Endothelial cell (in vitro differentiated cells): ENCODE measurements at regions not wholly inside any gene's neighbourhood (a gene's known extent, or its start where the extent isn't known, plus 50 kb on each side); places are given as distances from the start of the nearest gene placed in this dataset.
"Not testable (repeated sequence)": the region's sequence is repeated elsewhere in the genome, so short reads cannot be mapped to it uniquely, and the experiment has no call there.

Experiments
- DNase-seq: peaks from one replicate; pipeline ENCODE4 v3.0.0; 2021; ENCODE audit warnings: low spot score
- H3K27ac Mint-ChIP-seq: one replicate; pipeline ENCODE4 v1.8.0; 2021; ENCODE audit warnings: mixed read lengths, inconsistent platforms; ENCODE audit not compliant: unreplicated experiment
- H3K27me3 Mint-ChIP-seq: one replicate; pipeline ENCODE4 v1.8.0; 2021; ENCODE audit warnings: mild to moderate bottlenecking, moderate library complexity, mixed read lengths, inconsistent platforms; ENCODE audit not compliant: unreplicated experiment
- H3K36me3 Mint-ChIP-seq: one replicate; pipeline ENCODE4 v1.8.0; 2021; ENCODE audit warnings: mild to moderate bottlenecking, low read depth, mixed read lengths, inconsistent platforms; ENCODE audit not compliant: unreplicated experiment
- H3K4me1 Mint-ChIP-seq: one replicate; pipeline ENCODE4 v1.8.0; 2021; ENCODE audit warnings: mild to moderate bottlenecking, mixed read lengths, inconsistent platforms; ENCODE audit not compliant: unreplicated experiment
- H3K4me3 Mint-ChIP-seq: one replicate; pipeline ENCODE4 v1.8.0; 2021; ENCODE audit warnings: mild to moderate bottlenecking, mixed read lengths, inconsistent platforms; ENCODE audit not compliant: unreplicated experiment
- H3K9me3 Mint-ChIP-seq: one replicate; pipeline ENCODE4 v1.8.0; 2021; ENCODE audit warnings: mixed read lengths, inconsistent platforms; ENCODE audit not compliant: unreplicated experiment
- CTCF ChIP-seq: fragments of 200-600 bp; sonication (generic); IDR thresholded peaks from one replicate; pipeline ENCODE4 v1.5.0; 2021; ENCODE audit warnings: antibody characterized with exemption; ENCODE audit not compliant: unreplicated experiment

DNA sequence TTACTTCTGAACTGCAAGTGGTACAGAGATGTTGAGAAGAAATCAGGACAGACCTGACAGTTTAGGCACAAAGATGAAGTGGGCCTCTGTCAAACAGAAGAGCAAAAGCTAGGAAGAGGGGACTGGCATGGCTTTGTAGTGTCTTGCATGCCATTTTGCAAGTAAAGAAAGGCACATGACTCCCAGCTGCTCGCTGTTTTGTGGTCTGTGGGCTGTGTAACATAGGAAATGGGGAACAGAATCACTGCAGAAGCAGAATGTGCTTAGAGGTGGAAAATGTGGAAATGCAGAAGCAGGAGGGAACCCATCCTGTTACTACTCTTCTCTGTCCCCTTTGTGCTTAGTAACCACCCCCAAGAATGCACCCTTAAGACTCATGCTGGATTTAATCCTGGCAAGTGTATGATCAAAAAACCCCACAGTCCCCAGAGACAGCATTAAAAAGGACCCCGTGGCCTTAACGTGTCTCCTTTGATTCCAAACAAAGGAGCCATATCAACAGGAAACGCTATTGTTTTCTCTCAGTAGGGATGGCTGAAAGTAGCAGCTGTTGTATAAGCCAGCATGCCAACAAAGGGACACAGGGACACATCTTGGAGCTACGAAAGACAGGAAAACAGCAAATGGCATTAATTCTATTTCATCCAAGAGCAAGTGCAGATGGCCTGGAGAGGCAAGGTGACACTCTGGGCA is 177.6 kb upstream of the GLRA2 start:
- H3K4me1 Mint-ChIP-seq: peaks cover 11% of the 10 kb centered on the region
- no peaks in the 10 kb centered on the region for H3K27me3 Mint-ChIP-seq

GRCh38 chrX:14347523-14347922 is 181.8 kb upstream of the GLRA2 start:
- H3K27ac Mint-ChIP-seq: no peak overlapping the region
- peaks cover 11% of the 10 kb centered on the region for H3K4me1 Mint-ChIP-seq
- DNase-seq: no peak
- no peak overlapping the region for H3K4me3 Mint-ChIP-seq
- H3K9me3 Mint-ChIP-seq: no peaks in the 10 kb centered on the region
- TF ChIP-seq CTCF: no peak
- no peaks in the 10 kb centered on the region for H3K36me3 Mint-ChIP-seq
- H3K27me3 Mint-ChIP-seq: no peaks in the 10 kb centered on the region

More for the DNA sequence above, 177.6 kb upstream of the GLRA2 start:
- DNase-seq: peak; percentile 2
- peak overlapping the region; percentile 93 for H3K27ac Mint-ChIP-seq
- no peaks in the 10 kb centered on the region for H3K9me3 Mint-ChIP-seq
- H3K4me3 Mint-ChIP-seq: no peak overlapping the region
- H3K36me3 Mint-ChIP-seq: no peaks in the 10 kb centered on the region
- TF ChIP-seq CTCF: no peak

DNA sequence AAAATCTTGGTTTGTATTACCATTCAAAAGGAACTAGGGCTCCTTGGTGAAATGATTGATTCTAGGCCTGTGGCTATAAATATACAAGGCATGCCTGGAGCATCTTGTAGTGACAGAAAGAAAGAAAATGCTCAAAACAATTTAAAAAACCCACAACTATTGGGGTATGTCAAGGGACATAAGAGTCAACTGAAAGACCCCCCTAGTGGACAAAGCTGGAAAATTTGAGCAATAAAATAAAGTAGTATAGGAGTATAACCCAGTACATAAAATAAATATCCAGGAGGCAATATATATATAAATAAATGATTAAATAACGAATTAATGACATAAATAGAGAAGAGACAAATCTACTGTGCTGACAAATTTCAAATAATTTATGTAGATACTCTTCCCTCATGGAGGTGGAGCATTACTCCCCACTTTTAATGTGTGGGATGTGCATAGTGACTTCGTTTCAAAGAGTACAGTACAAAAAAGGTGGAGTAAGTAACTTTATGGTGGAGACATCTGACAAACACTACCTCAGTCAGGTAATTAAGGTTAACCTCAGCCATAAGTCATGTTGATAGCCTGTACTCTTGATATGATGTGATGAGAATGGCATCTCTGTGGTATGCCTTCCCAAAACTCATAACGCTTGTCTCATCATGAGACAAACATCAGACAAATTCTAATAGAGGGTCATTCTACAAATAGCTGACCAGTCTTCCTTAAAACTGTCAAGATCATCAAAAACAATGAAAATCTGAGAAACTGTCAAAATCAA is 185.0 kb upstream of the GLRA2 start:
- no peak for DNase-seq
- H3K27me3 Mint-ChIP-seq: no peaks in the 10 kb centered on the region
- H3K27ac Mint-ChIP-seq: no peak overlapping the region
- H3K4me1 Mint-ChIP-seq: no peaks in the 10 kb centered on the region
- no peaks in the 10 kb centered on the region for H3K36me3 Mint-ChIP-seq
- peak; percentile 20 for TF ChIP-seq CTCF
- no peak overlapping the region for H3K4me3 Mint-ChIP-seq
- H3K9me3 Mint-ChIP-seq: no peaks in the 10 kb centered on the region

GRCh38 chrX:14309431-14309830 is 219.9 kb upstream of the GLRA2 start:
- Mint-ChIP-seq H3K9me3 (no peaks in the 10 kb centered on the region), H3K27ac (no peak overlapping the region), H3K27me3 (no peaks in the 10 kb centered on the region), H3K4me3 (no peak overlapping the region), H3K36me3 (no peaks in the 10 kb centered on the region), H3K4me1 (peaks cover 3% of the 10 kb centered on the region)
- no peak for DNase-seq
- no peak for TF ChIP-seq CTCF

DNA sequence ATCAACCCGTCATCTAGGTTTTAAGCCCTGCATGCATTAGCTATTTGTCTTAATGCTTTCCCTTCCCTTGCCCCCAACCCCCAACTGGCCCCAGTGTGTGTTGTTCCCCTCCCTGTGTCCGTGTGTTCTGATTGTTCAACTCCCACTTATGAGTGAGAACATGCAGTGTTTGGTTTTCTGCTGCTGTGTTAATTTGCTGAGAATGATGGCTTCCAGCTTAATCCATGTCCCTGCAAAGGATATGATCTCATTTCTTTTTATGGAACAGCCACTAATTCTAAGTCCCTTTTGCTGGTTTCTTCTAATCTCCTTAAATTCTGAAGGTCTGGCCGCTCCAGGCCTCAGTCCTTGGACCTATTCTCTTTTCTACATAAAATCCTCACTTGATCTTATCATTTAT is 220.4 kb upstream of the GLRA2 start:
- not testable (repeated sequence) for H3K9me3 Mint-ChIP-seq, H3K4me3 Mint-ChIP-seq, H3K36me3 Mint-ChIP-seq, H3K4me1 Mint-ChIP-seq, H3K27me3 Mint-ChIP-seq, DNase-seq
- peak overlapping the region; percentile 48 for H3K27ac Mint-ChIP-seq
